Urinary bladder (tissue), 3 donors: ENCODE measurements at regions not wholly inside any gene's neighbourhood (a gene's known extent, or its start where the extent isn't known, plus 50 kb on each side); places are given as distances from the start of the nearest gene placed in this dataset.
"Not testable (repeated sequence)": the region's sequence is repeated elsewhere in the genome, so short reads cannot be mapped to it uniquely, and the experiment has no call there.

Experiments used
- DNase-seq: peaks from one replicate; pipeline ENCODE4 v3.0.0-alpha.2; 2015; ENCODE audit errors: extremely low spot score
- H3K27ac ChIP-seq: one replicate; pipeline ENCODE4 v1.5.1; 2013; ENCODE audit warnings: low read depth, mild to moderate bottlenecking, moderate library complexity
- H3K36me3 ChIP-seq: one replicate; pipeline ENCODE4 v1.6.1; 2013; ENCODE audit warnings: mild to moderate bottlenecking, moderate library complexity; ENCODE audit not compliant: insufficient read depth
- H3K4me1 ChIP-seq: one replicate; pipeline ENCODE4 v1.6.1; 2013; ENCODE audit warnings: mild to moderate bottlenecking, moderate library complexity; ENCODE audit not compliant: insufficient read depth
- H3K4me3 ChIP-seq: one replicate; pipeline ENCODE4 v1.5.1; 2013; ENCODE audit warnings: low read depth, low read length
- whole genome bisulfite sequencing: extraction: QIAGEN DNeasy Blood & Tissue Kit; methylation state at CpG from one replicate; pipeline ENCODE4 v1.1.7; 2013; 5-methylcytosine and 5-hydroxymethylcytosine counted together
- donor health status: healthy with polysubstance abuse.
- donor health status: healthy.

DNA sequence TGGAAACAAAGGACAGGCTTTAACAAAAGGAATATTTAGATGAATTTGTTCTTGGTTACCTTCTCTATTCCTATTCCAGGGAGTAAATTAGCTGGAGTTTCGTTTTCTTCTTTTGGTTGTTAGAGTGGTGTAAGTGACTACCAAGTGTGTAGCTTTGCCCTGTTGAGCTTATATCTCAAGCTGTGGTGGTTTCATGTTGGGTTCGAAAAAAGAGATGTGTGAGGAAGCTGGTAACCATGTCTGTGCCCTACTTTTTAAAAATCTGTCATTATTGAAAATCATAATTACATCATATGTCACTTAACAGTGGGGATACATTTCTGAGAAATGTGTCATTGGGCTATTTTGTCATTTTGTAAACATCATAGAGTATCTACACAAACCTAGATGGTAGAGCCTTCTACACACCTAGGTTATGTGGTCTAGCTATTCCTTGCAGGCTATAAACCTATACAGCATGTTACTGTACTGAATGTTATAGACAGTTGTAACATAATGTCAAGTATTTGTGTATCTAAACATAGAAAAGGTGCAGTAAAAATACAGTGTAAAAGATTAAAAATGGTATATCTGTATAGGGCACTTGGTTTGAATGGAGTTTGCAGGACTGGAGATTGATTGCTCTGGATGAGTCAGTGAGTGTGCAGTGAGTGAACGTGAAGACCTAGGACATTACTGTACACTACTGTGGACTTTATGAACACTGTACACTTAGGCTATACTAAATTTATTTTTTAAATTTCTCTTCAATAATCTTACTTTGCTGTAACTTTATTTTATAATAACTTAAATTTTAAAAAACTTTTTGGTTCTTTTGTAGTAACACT is 90.4 kb downstream of the SEPTIN7 start:
- Histone ChIP-seq H3K4me1 (no peaks in the 10 kb centered on the region), H3K36me3 (no peaks in the 10 kb centered on the region), H3K27ac (no peak overlapping the region), H3K4me3 (no peak overlapping the region)
- 89% methylated on average over 3 of the region's 3 CpGs for WGBS
- DNase-seq, result no peak

DNA sequence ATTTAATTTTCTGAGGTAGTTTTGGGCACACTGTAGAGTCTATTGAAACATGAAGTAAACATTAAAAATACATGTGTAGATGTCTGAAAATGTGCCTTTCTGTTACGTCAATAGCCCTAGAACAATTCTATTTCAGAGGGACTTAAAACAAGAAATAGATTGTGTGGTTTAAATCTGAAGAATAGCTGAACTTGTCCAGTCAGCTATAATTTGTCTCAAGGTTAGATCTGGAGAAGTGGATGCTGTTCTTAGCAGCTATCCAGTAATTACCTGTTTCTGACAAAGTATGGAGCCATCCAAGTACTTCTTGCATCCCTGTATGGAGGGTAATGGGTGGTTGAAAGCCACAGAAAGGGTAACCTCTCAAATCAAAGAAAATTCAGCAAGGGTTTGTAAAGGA is 92.8 kb downstream of the SEPTIN7 start:
- 89% methylated on average over 1 of the region's 1 CpG for WGBS
- Histone ChIP-seq H3K4me1 (no peaks in the 10 kb centered on the region), H3K36me3 (no peaks in the 10 kb centered on the region), H3K27ac (no peak overlapping the region), H3K4me3 (no peak overlapping the region)
- no peak for DNase-seq

DNA sequence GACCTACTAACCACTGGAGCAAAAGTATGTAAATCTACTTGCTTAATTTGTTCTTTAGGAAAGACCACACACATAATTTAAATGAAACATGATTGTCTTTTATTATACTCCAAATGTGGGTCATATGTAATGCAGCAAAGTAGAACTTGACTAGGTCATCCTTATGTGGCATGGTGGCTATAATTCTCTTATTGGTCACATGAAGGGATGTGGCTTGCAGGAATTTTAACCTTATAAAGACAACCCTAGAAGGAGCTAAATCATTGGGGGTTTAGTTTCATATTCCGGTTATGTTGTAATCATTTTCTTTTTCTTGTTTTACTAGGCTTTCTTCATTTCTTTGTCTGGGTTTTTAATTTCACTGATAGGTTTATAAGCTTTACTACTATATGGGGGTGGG is 93.9 kb downstream of the SEPTIN7 start:
- H3K4me1 ChIP-seq, result no peaks in the 10 kb centered on the region
- no peaks in the 10 kb centered on the region for H3K36me3 ChIP-seq
- no peak overlapping the region for H3K4me3 ChIP-seq
- DNase-seq, result no peak
- H3K27ac ChIP-seq, result no peak overlapping the region
- 93% methylated on average over 1 of the region's 1 CpG for WGBS

- DNase-seq, result no peak
- 90% methylated on average over 2 of the region's 2 CpGs for WGBS
- H3K36me3 ChIP-seq, result peaks cover 2% of the 10 kb centered on the region
- H3K27ac ChIP-seq, result no peak overlapping the region
- no peak overlapping the region for H3K4me3 ChIP-seq
- no peaks in the 10 kb centered on the region for H3K4me1 ChIP-seq
Measured at GRCh38 chr7:35900651-35901050, 99.8 kb downstream of the SEPTIN7 start.

DNA sequence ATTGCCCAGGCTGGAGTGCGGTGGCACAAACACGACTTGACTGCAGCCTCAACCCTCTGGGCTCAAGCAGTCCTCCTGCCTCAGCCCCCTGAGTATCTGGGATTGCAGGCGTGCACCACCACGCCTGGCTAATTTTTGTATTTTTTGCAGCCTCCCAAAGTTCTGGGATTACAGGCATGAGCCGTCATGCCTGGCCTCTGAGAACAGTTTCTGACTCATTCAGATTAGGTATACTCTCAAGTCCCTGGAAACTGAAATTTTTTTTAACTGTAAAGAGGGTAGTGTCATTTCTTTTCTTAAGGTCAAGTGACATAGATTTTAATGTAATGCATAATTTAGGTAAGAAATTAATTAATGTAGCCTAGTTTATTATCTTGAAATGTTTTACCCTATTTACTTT is 104.7 kb downstream of the SEPTIN7 start:
- no peak overlapping the region for H3K27ac ChIP-seq
- no peak overlapping the region for H3K4me3 ChIP-seq
- WGBS, result 76% methylated on average over 5 of the region's 5 CpGs
- no peaks in the 10 kb centered on the region for H3K4me1 ChIP-seq
- no peak for DNase-seq
- H3K36me3 ChIP-seq, result peaks cover 2% of the 10 kb centered on the region

DNA sequence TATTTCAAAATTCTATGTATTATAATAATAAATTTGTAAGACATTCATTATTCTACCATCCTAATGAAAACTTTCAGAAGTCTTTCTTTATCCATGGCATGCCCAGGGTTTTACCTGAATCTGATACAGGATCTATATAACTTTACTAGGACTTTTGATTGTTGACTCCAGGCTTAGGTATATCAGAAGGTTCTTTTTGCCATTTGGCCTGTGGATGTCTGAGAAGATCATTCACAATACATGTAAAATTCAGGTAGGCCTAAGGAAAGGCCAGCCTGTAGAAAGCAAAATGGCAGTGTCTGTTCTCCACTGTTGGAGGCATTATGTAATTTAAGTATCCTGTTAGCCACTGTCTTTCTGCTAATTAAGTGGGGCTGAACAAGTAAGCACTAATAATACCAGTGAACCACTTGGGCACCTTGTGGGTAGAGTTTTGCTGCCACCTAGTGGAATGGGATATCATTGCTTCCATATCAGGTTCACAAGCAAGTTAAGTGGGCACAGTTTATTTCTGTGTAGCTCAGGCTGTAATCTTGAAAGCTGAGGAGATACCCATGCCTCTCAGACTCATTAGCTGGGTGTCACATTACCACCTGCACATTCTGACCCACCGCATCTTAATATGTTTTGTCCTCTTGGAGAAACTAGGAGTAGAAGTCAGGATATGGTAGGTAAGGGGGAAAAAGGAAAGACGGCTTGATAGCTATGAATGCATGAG is 105.5 kb downstream of the SEPTIN7 start:
- peaks cover 2% of the 10 kb centered on the region for H3K36me3 ChIP-seq
- WGBS, result 54% methylated on average over 2 of the region's 2 CpGs
- no peak overlapping the region for H3K4me3 ChIP-seq
- H3K27ac ChIP-seq, result no peak overlapping the region
- peak; percentile 46 for DNase-seq
- H3K4me1 ChIP-seq, result no peaks in the 10 kb centered on the region

GRCh38 chr7:35908331-35909216 is 107.7 kb downstream of the SEPTIN7 start:
- Histone ChIP-seq H3K27ac (no peak overlapping the region), H3K36me3 (no peaks in the 10 kb centered on the region), H3K4me1 (no peaks in the 10 kb centered on the region), H3K4me3 (no peak overlapping the region)
- 44% methylated on average over 11 of the region's 11 CpGs for WGBS
- no peak for DNase-seq

DNA sequence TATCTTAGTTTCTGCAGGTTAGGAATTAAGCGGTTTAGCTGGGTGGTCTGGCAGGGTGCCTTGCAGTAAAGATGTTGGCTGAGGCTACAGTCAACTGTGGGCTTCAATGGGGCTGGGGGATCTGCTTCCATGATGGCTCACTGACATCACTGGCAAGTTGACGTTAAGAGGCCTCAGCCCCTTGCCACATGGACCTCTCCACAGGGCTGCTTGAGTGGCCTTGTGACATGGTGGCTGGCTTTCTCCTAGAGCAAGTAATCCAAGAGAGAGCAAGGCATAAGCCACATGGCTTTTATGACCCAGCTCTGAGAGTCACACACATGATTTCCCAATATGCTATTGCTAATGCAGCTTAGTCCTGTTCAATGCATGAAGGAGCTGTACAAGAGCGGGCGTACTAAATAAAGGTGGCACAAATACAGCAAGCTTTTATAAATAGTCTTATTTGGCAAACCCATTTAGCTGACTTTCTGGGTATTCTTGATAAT is 109.1 kb downstream of the SEPTIN7 start:
- Histone ChIP-seq H3K27ac (no peak overlapping the region), H3K36me3 (no peaks in the 10 kb centered on the region), H3K4me3 (no peak overlapping the region), H3K4me1 (no peaks in the 10 kb centered on the region)
- 85% methylated on average over 4 of the region's 4 CpGs for WGBS
- no peak for DNase-seq

DNA sequence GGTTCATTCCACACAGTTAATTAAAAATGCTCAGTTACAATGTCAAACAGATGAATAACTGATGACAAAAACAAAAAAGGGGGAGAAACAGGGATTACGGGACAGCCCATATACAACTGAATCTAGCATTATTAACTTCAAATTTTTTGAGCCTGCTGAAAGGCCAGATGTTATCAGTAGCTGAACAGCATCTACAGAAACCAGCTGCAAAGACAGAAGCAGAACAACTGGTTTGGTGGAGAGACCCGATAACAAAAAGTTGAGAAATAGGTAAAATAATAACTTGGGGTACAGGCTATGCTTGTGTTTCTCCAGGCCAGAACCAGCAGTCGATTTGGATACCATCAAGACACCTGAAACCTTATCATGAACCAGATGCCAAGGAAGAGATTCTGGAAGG is 109.8 kb downstream of the SEPTIN7 start:
- WGBS, result 88% methylated on average over 3 of the region's 3 CpGs
- not testable (repeated sequence) for H3K4me1 ChIP-seq, H3K4me3 ChIP-seq, H3K27ac ChIP-seq, DNase-seq, H3K36me3 ChIP-seq

DNA sequence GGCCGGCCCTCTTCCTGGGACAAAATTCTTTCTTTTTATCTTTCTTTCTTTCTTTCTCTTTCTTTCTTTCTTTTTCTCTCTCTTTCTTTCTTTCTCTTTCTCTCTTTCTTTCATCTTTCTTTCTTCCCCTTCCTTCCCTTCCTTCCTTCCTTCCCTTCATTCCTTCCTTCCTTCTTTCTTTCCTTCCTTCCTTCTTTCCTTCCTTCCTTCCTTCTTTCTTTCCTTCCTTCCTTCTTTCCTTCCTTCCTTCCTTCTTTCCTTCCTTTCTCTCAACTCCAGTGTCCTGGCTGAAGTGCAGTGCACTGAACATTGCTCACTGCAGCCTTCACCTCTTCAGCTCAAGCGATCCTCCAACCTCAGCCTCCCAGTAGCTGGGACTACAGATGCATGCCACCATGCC is 112.5 kb downstream of the SEPTIN7 start:
- H3K27ac ChIP-seq, H3K4me3 ChIP-seq, H3K4me1 ChIP-seq, H3K36me3 ChIP-seq, DNase-seq: not testable (repeated sequence)
- 98% methylated on average over 2 of the region's 2 CpGs for WGBS

- not testable (repeated sequence) for DNase-seq, H3K4me1 ChIP-seq, H3K36me3 ChIP-seq, H3K27ac ChIP-seq, H3K4me3 ChIP-seq
- 96% methylated on average over 1 of the region's 1 CpG for WGBS
Measured at GRCh38 chr7:35914214-35914613, 113.4 kb downstream of the SEPTIN7 start.

DNA sequence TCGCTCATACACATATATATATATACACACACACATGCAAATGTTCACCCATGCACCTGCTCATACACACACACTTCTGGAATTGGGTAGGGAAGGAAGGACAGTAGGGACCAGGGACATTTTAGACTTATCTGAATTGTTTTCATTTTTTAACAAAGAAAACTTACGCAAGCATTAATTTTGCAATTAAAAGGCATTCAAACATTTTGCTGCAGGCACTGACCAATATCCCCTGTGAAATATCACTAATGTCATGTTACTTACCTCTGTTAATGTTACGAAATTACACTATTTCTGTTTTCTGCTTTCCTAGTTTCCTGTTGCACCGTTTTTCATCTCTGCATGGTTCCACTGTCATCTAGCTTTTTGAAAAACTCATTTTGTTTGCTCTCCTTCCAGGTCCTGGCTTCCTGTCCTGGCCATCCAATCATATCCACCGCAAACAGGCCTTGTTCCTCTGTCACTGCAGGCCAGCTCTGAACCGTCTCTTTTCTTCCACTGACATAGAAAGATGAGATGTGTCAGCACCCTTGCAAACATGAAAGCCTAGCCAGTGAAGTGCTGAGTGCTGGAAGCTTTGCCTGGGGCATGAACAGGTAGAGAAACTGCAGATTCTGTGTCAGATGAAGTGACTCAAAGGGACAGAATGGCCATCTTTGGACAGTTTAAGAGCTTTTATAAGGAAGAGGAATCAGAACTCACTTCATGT is 114.5 kb downstream of the SEPTIN7 start:
- DNase-seq, H3K27ac ChIP-seq, H3K36me3 ChIP-seq, H3K4me1 ChIP-seq, H3K4me3 ChIP-seq: not testable (repeated sequence)
- WGBS, result 80% methylated on average over 6 of the region's 6 CpGs

GRCh38 chr7:35918217-35918616 is 117.4 kb downstream of the SEPTIN7 start:
- not testable (repeated sequence) for H3K4me3 ChIP-seq, H3K36me3 ChIP-seq, DNase-seq, H3K4me1 ChIP-seq, H3K27ac ChIP-seq
- WGBS, result 86% methylated on average over 10 of the region's 10 CpGs
